ENCODE measurements at regions not wholly inside any gene's neighbourhood (a gene's known extent, or its start where the extent isn't known, plus 50 kb on each side); places are given as distances from the start of the nearest gene placed in this dataset.

GRCh38 chr3:32623532-32623931 is 52.9 kb upstream of the DYNC1LI1 start:
- 50% methylated on average over 4 of the region's 4 CpGs for WGBS (ENCODE audit: low lambda C conversion rate)
- intact Hi-C loops (cut with micrococcal nuclease; ENCODE audit: unreplicated experiment) (no loop called here), in situ Hi-C loops (cut with HindIII; ENCODE audit: extremely low pct_ligation_motif_present, low pct_unique_long_range_greater_than_20kb) (no loop called here)
- 0 out of 5 replicates have a peak, but pooled peaks cover 0 to 6% of the 10 kb centered on the region in 2 experiments for H3K27me3 ChIP-seq (ENCODE audit: control insufficient read depth in 1 of 2, insufficient read depth in 2 of 2, low read length in 2 of 2)
- ATAC-seq (no peak), DNase-seq (ENCODE audit: low spot score) (no peak), FAIRE-seq (no peak)
- H3K4me2 ChIP-seq (ENCODE audit: low read depth, low read length): no peak overlapping the region
- no peak overlapping the region for H3K9ac ChIP-seq (ENCODE audit: insufficient read depth, low read depth, low read length)
- H3K4me3 ChIP-seq (replicated peaks in 1 of 3; ENCODE audit: insufficient read depth in 1 of 3, low read depth in 2 of 3, low read length in 3 of 3): no peak overlapping the region
- BruUV-seq (replicated peaks): no TSS peak
- H3K36me3 ChIP-seq (replicated peaks in 1 of 2; ENCODE audit: control insufficient read depth in 1 of 2, insufficient read depth in 2 of 2, low read length in 2 of 2): no peaks in the 10 kb centered on the region
- H2AFZ ChIP-seq (ENCODE audit: low read length): no peak overlapping the region
- H4K20me1 ChIP-seq (ENCODE audit: insufficient read depth, low read length): no peaks in the 10 kb centered on the region
- no peaks in the 10 kb centered on the region for H3K4me1 ChIP-seq (ENCODE audit: insufficient read depth, low read length)
- no peak for TF ChIP-seq HMGXB4 (CRISPR knock-in tag; IDR thresholded peaks at IDR 0.05; ENCODE audit: borderline replicate concordance in 1 of 2, low read depth in 1 of 2)
- TF ChIP-seq IRX3 (CRISPR knock-in tag; IDR thresholded peaks at IDR 0.05; ENCODE audit: borderline replicate concordance, low read depth): no peak
- no peak for TF ChIP-seq SIN3B (IDR thresholded peaks at IDR 0.05; ENCODE audit: low read length)
- TF ChIP-seq ZNF337 (CRISPR knock-in tag; IDR thresholded peaks at IDR 0.05; ENCODE audit: borderline replicate concordance, low read depth): no peak
- TF ChIP-seq ZNF503 (CRISPR knock-in tag; IDR thresholded peaks at IDR 0.05): no peak
- TF ChIP-seq E2F5 (CRISPR knock-in tag; conservative IDR thresholded peaks at IDR 0.05): no peak
- no peak for TF ChIP-seq ATF2 (CRISPR knock-in tag; IDR thresholded peaks at IDR 0.05)
- no peak for TF ChIP-seq ZNF777 (CRISPR knock-in tag; IDR thresholded peaks at IDR 0.05)
- no peak for TF ChIP-seq ZNF33A (CRISPR knock-in tag; IDR thresholded peaks at IDR 0.05; ENCODE audit: borderline replicate concordance)
- no peak for TF ChIP-seq ZNF788 (CRISPR knock-in tag; IDR thresholded peaks at IDR 0.05; ENCODE audit: borderline replicate concordance)
- ChIA-PET CTCF (ENCODE audit: low intra/inter-chr PET ratio, low total read pairs) (no interaction called here), POLR2A (no interaction called here)
- no peaks in the 10 kb centered on the region for H3K79me2 ChIP-seq (ENCODE audit: insufficient read depth, low read length)
- H3K27ac ChIP-seq (ENCODE audit: extremely low read length, insufficient read depth, low read length): no peak overlapping the region
- no peaks in the 10 kb centered on the region for H3K9me3 ChIP-seq (ENCODE audit: low read length)

All from HepG2 (cell line).